ENCODE measurements at regions not wholly inside any gene's neighbourhood (a gene's known extent, or its start where the extent isn't known, plus 50 kb on each side); places are given as distances from the start of the nearest gene placed in this dataset.

DNA sequence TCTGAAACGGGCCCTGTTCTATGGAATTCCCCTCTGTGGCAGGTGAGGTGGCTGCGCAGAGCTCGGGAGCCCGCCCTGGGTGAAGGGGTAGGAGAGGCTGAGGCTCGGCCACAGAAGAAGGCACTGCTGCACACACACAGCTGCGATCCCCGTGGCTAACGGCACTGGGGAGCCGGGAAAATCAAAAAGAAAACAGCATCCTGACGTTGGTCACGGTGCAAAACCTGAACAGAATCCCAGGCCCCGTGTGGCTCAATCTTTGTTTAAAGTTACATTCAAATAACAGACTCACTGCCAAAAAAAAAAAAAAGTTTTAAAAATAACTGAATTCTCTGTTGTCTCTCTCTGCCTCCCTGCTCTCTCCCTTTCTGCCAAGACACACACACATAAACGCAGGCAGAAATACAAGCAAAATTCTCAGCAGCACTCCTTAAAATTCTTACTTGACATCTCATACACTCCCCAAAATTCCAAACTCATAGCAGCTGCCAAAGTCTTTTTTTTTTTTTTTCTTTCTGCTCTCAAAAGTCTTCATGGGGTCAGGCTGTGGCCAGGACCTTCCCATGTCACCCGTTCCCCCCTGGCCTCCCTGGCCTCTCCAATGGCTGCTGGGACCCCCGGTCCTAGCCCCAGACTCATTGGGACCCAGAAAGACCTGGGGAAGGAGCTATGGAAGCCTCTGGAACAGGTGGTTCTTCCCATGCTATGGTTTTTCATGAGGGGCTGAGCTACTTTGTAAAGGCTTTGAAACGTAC, 248.8 kb downstream of the TTLL2 start:
- no peak overlapping the region for H2AFZ ChIP-seq (ENCODE audit: low read length)
- H3K4me2 ChIP-seq (ENCODE audit: low read length) = no peak overlapping the region
- H3K4me1 ChIP-seq (ENCODE audit: insufficient read depth, low read length, severe bottlenecking) = no peaks in the 10 kb centered on the region
- no peak overlapping the region for H3K4me3 ChIP-seq (ENCODE audit: low read depth, low read length, poor library complexity, severe bottlenecking)
- no peaks in the 10 kb centered on the region for H3K36me3 ChIP-seq (ENCODE audit: insufficient read depth, low read length)
- H3F3A ChIP-seq (ENCODE audit: insufficient read depth, low read length) = no peaks in the 10 kb centered on the region
- no peak overlapping the region for H3K9ac ChIP-seq (ENCODE audit: low read length)
- H3K27me3 ChIP-seq (ENCODE audit: insufficient read depth, low read length) = no peaks in the 10 kb centered on the region
- H3K79me2 ChIP-seq (ENCODE audit: insufficient read depth, low read length) = no peaks in the 10 kb centered on the region
- H3K27ac ChIP-seq (ENCODE audit: low read depth, low read length, poor library complexity, severe bottlenecking) = no peak overlapping the region
- no peaks in the 10 kb centered on the region for H3K9me3 ChIP-seq (ENCODE audit: low read length)
- no peaks in the 10 kb centered on the region for H3K9me2 ChIP-seq (ENCODE audit: low read depth, low read length)
- no peak for TF ChIP-seq EZH2 (IDR thresholded peaks at IDR 0.05; ENCODE audit: borderline replicate concordance, low read length)
- TF ChIP-seq, protein P1, sequence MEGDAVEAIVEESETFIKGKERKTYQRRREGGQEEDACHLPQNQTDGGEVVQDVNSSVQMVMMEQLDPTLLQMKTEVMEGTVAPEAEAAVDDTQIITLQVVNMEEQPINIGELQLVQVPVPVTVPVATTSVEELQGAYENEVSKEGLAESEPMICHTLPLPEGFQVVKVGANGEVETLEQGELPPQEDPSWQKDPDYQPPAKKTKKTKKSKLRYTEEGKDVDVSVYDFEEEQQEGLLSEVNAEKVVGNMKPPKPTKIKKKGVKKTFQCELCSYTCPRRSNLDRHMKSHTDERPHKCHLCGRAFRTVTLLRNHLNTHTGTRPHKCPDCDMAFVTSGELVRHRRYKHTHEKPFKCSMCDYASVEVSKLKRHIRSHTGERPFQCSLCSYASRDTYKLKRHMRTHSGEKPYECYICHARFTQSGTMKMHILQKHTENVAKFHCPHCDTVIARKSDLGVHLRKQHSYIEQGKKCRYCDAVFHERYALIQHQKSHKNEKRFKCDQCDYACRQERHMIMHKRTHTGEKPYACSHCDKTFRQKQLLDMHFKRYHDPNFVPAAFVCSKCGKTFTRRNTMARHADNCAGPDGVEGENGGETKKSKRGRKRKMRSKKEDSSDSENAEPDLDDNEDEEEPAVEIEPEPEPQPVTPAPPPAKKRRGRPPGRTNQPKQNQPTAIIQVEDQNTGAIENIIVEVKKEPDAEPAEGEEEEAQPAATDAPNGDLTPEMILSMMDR (IDR thresholded peaks at IDR 0.05; ENCODE audit: low read length) = no peak
- H4K20me1 ChIP-seq (ENCODE audit: insufficient read depth, low read length) = no peaks in the 10 kb centered on the region

DNA sequence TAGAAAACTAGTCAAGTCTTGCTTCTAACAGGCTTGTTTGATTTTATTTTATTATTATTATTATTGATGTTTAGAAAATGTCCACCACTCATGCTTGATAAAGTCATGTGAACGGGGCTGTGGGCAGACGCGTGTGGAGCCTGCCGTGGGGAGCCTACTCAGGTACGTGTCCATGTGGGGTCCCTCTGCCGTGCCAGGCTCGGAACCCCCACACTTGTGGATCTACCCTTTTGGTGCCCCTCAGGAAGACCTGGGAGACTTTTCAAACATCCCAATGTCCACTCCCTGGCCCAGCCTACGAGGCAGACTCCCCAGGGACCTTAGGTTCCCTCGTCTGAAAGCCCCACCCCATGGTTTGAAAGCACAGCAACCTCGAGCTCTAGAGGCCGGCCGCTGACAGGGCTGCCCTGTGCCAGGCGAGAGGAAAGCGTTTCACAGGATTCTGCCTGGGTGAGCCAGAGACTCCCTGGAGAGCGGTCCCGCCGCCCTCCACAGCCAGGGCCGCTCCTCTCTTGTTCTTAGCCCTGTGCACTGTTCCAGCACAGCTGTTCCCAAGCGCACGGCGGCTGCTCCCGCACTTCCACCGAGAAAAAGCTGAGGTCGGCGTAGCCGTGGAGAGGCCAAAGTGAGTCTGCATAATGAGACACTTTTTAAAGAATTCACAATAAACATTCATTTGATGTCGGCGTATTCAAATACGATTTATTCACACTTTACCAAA, 249.7 kb downstream of the TTLL2 start:
- Histone ChIP-seq H4K20me1 (ENCODE audit: insufficient read depth, low read length) (no peaks in the 10 kb centered on the region), H3K27me3 (ENCODE audit: insufficient read depth, low read length) (no peaks in the 10 kb centered on the region; the same call in 1 of the 2 replicates), H3K4me3 (ENCODE audit: low read depth, low read length, poor library complexity, severe bottlenecking) (no peak overlapping the region), H2AFZ (ENCODE audit: low read length) (no peak overlapping the region), H3K4me2 (ENCODE audit: low read length) (no peak overlapping the region), H3K4me1 (ENCODE audit: insufficient read depth, low read length, severe bottlenecking) (no peaks in the 10 kb centered on the region), H3K9me3 (ENCODE audit: low read length) (no peaks in the 10 kb centered on the region), H3F3A (ENCODE audit: insufficient read depth, low read length) (no peaks in the 10 kb centered on the region), H3K27ac (ENCODE audit: low read depth, low read length, poor library complexity, severe bottlenecking) (no peak overlapping the region), H3K9me2 (ENCODE audit: low read depth, low read length) (no peaks in the 10 kb centered on the region), H3K79me2 (ENCODE audit: insufficient read depth, low read length) (no peaks in the 10 kb centered on the region), H3K9ac (ENCODE audit: low read length) (no peak overlapping the region), H3K36me3 (ENCODE audit: insufficient read depth, low read length) (no peaks in the 10 kb centered on the region)
- no peak for TF ChIP-seq EZH2 (IDR thresholded peaks at IDR 0.05; ENCODE audit: borderline replicate concordance, low read length)
- TF ChIP-seq, protein P1 (IDR thresholded peaks at IDR 0.05; ENCODE audit: low read length) = no peak

DNA sequence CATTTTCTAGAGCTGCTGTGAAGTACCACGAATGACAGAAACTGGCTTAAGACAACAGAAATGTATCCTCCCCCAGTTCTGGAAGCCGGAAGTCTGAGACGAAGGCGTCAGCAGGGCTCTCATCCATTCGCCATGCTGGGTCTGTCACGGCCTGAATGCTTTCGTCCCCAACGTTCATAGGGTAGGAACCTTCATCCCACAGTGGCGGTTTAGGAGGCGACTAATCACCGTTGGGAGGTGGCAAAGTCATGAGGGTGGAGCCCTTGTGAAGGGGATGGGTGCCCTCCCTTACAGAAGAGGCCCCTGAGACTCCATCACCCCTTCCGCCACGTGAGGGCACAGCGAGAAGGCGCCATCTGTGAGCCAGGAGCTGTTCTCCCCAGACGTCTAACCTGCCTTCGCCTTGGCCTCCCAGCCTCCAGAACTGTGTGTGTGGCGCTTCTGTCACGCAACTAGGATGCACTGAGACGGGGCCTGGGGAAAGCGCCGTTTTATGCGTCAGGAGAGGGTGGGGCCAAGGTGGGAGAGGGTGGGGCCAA, 250.3 kb downstream of the TTLL2 start:
- no peaks in the 10 kb centered on the region for H3F3A ChIP-seq (ENCODE audit: insufficient read depth, low read length)
- H3K9me2 ChIP-seq (ENCODE audit: low read depth, low read length) = no peaks in the 10 kb centered on the region
- no peak overlapping the region for H3K27ac ChIP-seq (ENCODE audit: low read depth, low read length, poor library complexity, severe bottlenecking)
- no peak for TF ChIP-seq EZH2 (IDR thresholded peaks at IDR 0.05; ENCODE audit: borderline replicate concordance, low read length)
- TF ChIP-seq, protein P1 (IDR thresholded peaks at IDR 0.05; ENCODE audit: low read length) = no peak
- no peaks in the 10 kb centered on the region; the same call in 1 of the 2 replicates for H3K27me3 ChIP-seq (ENCODE audit: insufficient read depth, low read length)
- H2AFZ ChIP-seq (ENCODE audit: low read length) = no peak overlapping the region
- H3K79me2 ChIP-seq (ENCODE audit: insufficient read depth, low read length) = no peaks in the 10 kb centered on the region
- H4K20me1 ChIP-seq (ENCODE audit: insufficient read depth, low read length) = no peaks in the 10 kb centered on the region
- no peak overlapping the region for H3K9ac ChIP-seq (ENCODE audit: low read length)
- H3K4me2 ChIP-seq (ENCODE audit: low read length) = no peak overlapping the region
- no peaks in the 10 kb centered on the region for H3K4me1 ChIP-seq (ENCODE audit: insufficient read depth, low read length, severe bottlenecking)
- no peaks in the 10 kb centered on the region for H3K36me3 ChIP-seq (ENCODE audit: insufficient read depth, low read length)
- no peaks in the 10 kb centered on the region for H3K9me3 ChIP-seq (ENCODE audit: low read length)
- H3K4me3 ChIP-seq (ENCODE audit: low read depth, low read length, poor library complexity, severe bottlenecking) = no peak overlapping the region

Measured in OCI-LY1 (cell line).